ENCODE measurements at regions not wholly inside any gene's neighbourhood (a gene's known extent, or its start where the extent isn't known, plus 50 kb on each side); places are given as distances from the start of the nearest gene placed in this dataset.

DNA sequence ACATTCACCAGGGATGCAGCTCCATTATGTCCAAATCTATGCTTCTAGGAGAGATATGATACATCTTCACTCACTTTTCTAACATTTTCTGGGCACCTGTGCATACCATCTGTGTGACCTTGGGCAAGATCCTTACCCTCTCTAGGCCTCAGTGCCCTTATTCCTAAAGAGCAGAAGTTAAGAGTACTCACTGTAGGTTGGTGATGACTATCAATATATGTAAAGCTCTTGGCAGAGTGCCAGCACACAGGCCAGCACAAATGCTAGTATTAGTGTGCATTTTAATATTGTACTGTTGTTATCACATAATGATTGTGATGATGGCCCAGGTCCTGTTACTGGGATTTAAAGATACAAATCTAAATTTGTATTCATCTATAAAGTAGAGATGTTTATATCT lies 199.2 kb downstream of the RAD51AP2 start:
- no peak for FAIRE-seq
- TF ChIP-seq POLR2AphosphoS5 (IDR thresholded peaks at IDR 0.05; ENCODE audit: low read depth, low read length) (no peak), POLR2A (IDR thresholded peaks at IDR 0.05; ENCODE audit: low read depth, low read length) (no peak), TAF1 (IDR thresholded peaks at IDR 0.05; ENCODE audit: borderline replicate concordance, low read depth, low read length) (no peak)
- DNase-seq (ENCODE audit: insufficient read length): no peak

DNA sequence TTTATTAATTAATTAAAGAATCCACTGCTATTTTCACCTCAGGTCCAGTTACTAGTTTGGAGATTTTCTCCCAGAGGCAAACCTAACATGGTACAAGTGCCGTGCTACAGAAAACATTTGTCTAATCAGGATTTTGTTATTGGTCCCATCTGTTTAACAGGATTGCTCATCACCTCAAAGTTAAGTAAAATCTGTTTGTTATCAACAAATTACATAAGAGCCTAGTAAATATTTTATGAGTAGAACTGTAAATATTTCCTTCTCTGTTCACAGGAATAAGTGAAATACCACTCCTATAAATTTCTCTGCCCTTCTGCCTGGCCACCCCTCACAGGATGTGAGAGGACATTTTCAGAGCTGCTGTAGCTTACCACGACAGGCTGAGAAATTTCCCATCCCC lies 200.2 kb downstream of the RAD51AP2 start:
- FAIRE-seq: no peak
- TF ChIP-seq POLR2A (IDR thresholded peaks at IDR 0.05; ENCODE audit: low read depth, low read length) (no peak), TAF1 (IDR thresholded peaks at IDR 0.05; ENCODE audit: borderline replicate concordance, low read depth, low read length) (no peak), POLR2AphosphoS5 (IDR thresholded peaks at IDR 0.05; ENCODE audit: low read depth, low read length) (no peak)
- no peak for DNase-seq (ENCODE audit: insufficient read length)

- no peak for DNase-seq (ENCODE audit: insufficient read length)
- no peak for FAIRE-seq
- TF ChIP-seq POLR2A (IDR thresholded peaks at IDR 0.05; ENCODE audit: low read depth, low read length): no peak
- no peak for TF ChIP-seq POLR2AphosphoS5 (IDR thresholded peaks at IDR 0.05; ENCODE audit: low read depth, low read length)
- TF ChIP-seq TAF1 (IDR thresholded peaks at IDR 0.05; ENCODE audit: borderline replicate concordance, low read depth, low read length): no peak
These were observed 200.7 kb downstream of the RAD51AP2 start for GRCh38 chr2:17317439-17317976.

- TF ChIP-seq POLR2AphosphoS5 (IDR thresholded peaks at IDR 0.05; ENCODE audit: low read depth, low read length) (no peak), POLR2A (IDR thresholded peaks at IDR 0.05; ENCODE audit: low read depth, low read length) (no peak), TAF1 (IDR thresholded peaks at IDR 0.05; ENCODE audit: borderline replicate concordance, low read depth, low read length) (no peak)
- FAIRE-seq: no peak
- DNase-seq (ENCODE audit: insufficient read length): no peak
These were observed 205.0 kb downstream of the RAD51AP2 start for GRCh38 chr2:17313261-17313660.

GRCh38 chr2:17311771-17312511 lies 206.3 kb downstream of the RAD51AP2 start:
- TF ChIP-seq TAF1 (IDR thresholded peaks at IDR 0.05; ENCODE audit: borderline replicate concordance, low read depth, low read length) (no peak), POLR2AphosphoS5 (IDR thresholded peaks at IDR 0.05; ENCODE audit: low read depth, low read length) (no peak)
- FAIRE-seq (no peak), DNase-seq (ENCODE audit: insufficient read length) (no peak)

DNA sequence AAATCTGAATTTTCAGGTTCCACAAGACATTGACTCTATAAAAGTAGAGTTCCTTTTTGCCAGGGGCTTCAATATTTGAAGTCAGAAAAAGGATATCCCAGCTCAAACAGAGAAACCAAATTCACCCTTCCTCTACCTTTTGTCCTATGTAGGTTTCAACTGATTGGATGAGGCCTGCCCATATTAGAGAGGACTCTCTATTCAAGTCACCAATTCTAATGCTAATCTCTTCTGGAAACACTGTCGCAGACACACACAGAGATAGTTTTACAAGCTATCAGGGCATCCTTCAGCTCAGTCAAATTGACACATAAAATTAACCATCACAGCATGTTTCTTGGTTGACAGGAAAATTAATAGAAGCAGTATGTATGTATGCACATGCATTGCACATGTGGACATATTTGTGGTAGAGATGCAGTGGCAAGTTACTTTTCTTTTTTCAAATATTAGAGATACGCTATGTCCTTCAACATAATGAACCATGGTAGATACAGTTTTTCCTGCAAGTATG lies 207.1 kb downstream of the RAD51AP2 start:
- no peak for DNase-seq (ENCODE audit: insufficient read length)
- no peak for FAIRE-seq
- no peak for TF ChIP-seq TAF1 (IDR thresholded peaks at IDR 0.05; ENCODE audit: borderline replicate concordance, low read depth, low read length)
- TF ChIP-seq POLR2A (IDR thresholded peaks at IDR 0.05; ENCODE audit: low read depth, low read length): no peak
- no peak for TF ChIP-seq POLR2AphosphoS5 (IDR thresholded peaks at IDR 0.05; ENCODE audit: low read depth, low read length)

DNA sequence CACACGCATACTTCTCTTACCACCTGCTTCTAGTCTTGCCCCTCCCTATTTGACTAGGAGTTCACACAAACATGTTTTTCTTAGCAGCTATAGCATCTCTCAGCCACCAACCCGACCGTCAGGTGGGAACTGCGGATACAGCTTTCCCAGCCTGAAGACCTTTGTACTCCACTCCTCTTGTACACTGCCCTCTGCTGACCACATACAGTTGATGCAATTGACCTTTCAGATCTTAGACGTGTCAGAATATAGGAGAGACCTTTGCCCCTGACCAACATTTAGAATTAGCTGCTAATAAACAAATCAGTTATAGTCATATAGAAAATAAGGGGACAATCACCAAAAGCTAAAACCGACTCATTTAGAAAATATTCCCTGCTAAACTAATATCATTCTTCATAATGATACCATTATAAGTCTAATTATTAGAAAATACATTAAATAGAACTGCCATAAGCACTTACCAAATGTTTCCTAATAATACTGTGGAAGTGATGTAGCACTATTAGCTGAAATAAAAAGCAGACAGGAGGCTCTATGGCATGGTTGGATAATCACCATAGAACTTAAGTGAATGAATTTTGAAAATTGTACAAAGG lies 208.4 kb downstream of the RAD51AP2 start:
- peak; percentile 73 for FAIRE-seq
- TF ChIP-seq POLR2AphosphoS5 (IDR thresholded peaks at IDR 0.05; ENCODE audit: low read depth, low read length): no peak
- TF ChIP-seq POLR2A (IDR thresholded peaks at IDR 0.05; ENCODE audit: low read depth, low read length): no peak
- no peak for TF ChIP-seq TAF1 (IDR thresholded peaks at IDR 0.05; ENCODE audit: borderline replicate concordance, low read depth, low read length)

DNA sequence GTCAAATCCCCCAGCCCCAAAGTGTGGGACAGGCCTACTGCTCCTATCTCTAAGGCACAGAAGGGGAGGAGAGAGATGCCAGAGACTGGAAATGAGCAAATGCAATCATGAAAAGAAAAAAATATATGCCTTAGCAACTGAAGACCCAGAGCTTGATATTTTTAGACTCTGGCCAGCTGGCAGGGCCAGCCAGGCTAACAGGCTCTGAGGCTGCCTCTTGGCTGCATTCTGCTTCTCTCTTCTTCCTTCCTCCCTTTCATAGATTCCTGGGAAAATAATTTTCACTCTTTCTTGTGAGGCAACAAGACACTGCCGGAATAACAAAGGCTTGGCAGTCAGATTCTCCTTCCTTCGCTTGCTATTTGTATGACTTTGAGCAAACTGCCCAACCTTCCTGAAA lies 209.1 kb downstream of the RAD51AP2 start:
- no peak for TF ChIP-seq POLR2AphosphoS5 (IDR thresholded peaks at IDR 0.05; ENCODE audit: low read depth, low read length)
- TF ChIP-seq POLR2A (IDR thresholded peaks at IDR 0.05; ENCODE audit: low read depth, low read length): no peak
- FAIRE-seq (no peak), DNase-seq (ENCODE audit: insufficient read length) (no peak)

More for the DNA sequence above, 208.4 kb downstream of the RAD51AP2 start:
- DNase-seq (ENCODE audit: insufficient read length): peak; percentile 1

GRCh38 chr2:17306706-17307105 lies 211.5 kb downstream of the RAD51AP2 start:
- DNase-seq (ENCODE audit: insufficient read length): no peak
- FAIRE-seq: no peak
- TF ChIP-seq POLR2A (IDR thresholded peaks at IDR 0.05; ENCODE audit: low read depth, low read length) (no peak), POLR2AphosphoS5 (IDR thresholded peaks at IDR 0.05; ENCODE audit: low read depth, low read length) (no peak), TAF1 (IDR thresholded peaks at IDR 0.05; ENCODE audit: borderline replicate concordance, low read depth, low read length) (no peak)

DNA sequence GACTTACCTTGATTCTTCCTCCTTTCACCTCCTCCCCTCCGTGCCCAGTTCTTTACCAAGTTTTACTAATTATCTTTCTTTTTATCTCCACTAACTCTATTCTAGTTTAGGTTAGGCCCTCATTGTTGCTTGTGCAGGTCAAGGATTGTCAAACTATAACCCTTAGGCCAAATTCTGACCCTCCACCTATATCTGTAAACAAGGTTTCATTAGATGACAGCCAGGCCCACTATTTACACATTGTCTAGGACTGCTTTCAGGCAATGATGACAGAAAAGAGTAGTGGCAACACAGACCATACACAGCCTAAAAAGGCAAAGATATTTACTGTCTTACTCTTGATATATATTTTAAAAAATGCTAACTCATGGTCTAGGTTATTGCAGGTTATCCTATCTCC lies 212.0 kb downstream of the RAD51AP2 start:
- TF ChIP-seq TAF1 (IDR thresholded peaks at IDR 0.05; ENCODE audit: borderline replicate concordance, low read depth, low read length) (no peak), POLR2AphosphoS5 (IDR thresholded peaks at IDR 0.05; ENCODE audit: low read depth, low read length) (no peak), POLR2A (IDR thresholded peaks at IDR 0.05; ENCODE audit: low read depth, low read length) (no peak)
- DNase-seq (ENCODE audit: insufficient read length): no peak

DNA sequence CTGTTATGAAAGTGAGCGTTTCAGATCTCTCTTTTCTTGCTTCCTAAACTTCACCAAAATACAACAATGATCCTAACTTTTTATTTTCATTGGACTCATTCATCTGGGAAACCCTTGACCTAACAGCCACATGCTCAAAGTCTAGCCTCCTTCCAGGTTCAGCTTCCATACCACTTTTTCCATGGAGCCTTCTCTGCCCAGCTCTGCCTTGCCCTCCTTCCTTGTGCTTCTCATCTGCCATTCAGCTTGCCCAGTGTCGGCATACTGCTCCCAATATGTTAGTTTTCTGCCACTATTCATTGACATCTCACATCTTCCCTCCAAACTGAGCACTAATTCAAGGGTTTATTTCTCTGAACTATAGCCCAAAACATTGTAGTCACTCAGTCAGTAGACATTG lies 214.7 kb downstream of the RAD51AP2 start:
- TF ChIP-seq TAF1 (IDR thresholded peaks at IDR 0.05; ENCODE audit: borderline replicate concordance, low read depth, low read length) (no peak), POLR2AphosphoS5 (IDR thresholded peaks at IDR 0.05; ENCODE audit: low read depth, low read length) (no peak), POLR2A (IDR thresholded peaks at IDR 0.05; ENCODE audit: low read depth, low read length) (no peak)
- FAIRE-seq: no peak
- DNase-seq (ENCODE audit: insufficient read length): no peak

More for the DNA sequence above, 212.0 kb downstream of the RAD51AP2 start:
- FAIRE-seq: no peak

DNA sequence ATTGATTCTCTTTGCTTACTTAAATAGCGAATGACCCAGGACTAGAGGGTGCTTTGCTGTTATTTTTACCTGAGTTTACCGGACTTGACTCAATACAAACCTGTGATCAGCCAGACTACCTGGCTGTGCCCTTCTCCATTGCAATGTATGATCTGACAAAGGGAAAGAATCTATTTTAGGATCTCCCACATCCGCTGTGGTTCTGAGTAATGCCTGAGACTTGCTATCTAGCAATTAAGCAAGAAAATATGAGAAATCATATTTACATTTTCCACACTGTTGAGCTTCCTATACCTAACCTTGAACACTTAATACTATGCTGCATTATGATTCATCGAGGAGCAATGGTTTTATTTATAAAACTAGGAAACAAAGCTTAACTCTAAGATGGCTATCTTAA lies 215.2 kb downstream of the RAD51AP2 start:
- TF ChIP-seq POLR2AphosphoS5 (IDR thresholded peaks at IDR 0.05; ENCODE audit: low read depth, low read length): no peak
- TF ChIP-seq TAF1 (IDR thresholded peaks at IDR 0.05; ENCODE audit: borderline replicate concordance, low read depth, low read length): no peak
- no peak for TF ChIP-seq POLR2A (IDR thresholded peaks at IDR 0.05; ENCODE audit: low read depth, low read length)
- FAIRE-seq: no peak
- DNase-seq (ENCODE audit: insufficient read length): no peak

All from GM12892 (cell line).